Spleen (tissue), 11 donors: ENCODE measurements at regions not wholly inside any gene's neighbourhood (a gene's known extent, or its start where the extent isn't known, plus 50 kb on each side); places are given as distances from the start of the nearest gene placed in this dataset.

Experiments used
- DNase-seq: peaks from one replicate; pipeline ENCODE4 v3.0.0-alpha.2; 2020
- H3K27ac ChIP-seq, 8 donors: fragments of 200-600 bp; sonication (generic) in 7 of 8; 1 replicate in 4 of 8; 2 replicates in 4 of 8; pipeline versions ENCODE4 v1.5.0 to v1.8.0; 2016 to 2021; ENCODE audit warnings: inconsistent platforms in 4 of 8, mild to moderate bottlenecking in 4 of 8, moderate library complexity in 1 of 8
- H3K27me3 ChIP-seq, 7 donors: fragments of 200-600 bp; sonication (generic) in 6 of 7; replicated peaks in 1 of 7; 1 replicate in 4 of 7; 2 replicates in 3 of 7; pipeline versions ENCODE4 v1.5.0 to v1.8.0; 2016 to 2021; ENCODE audit warnings: inconsistent platforms in 3 of 7, mild to moderate bottlenecking in 1 of 7
- H3K36me3 ChIP-seq, 6 donors: fragments of 200-600 bp; sonication (generic) in 5 of 6; 1 replicate in 4 of 6; 2 replicates in 2 of 6; pipeline versions ENCODE4 v1.5.0 to v1.8.0; 2016 to 2021; ENCODE audit warnings: inconsistent platforms in 2 of 6
- H3K4me1 ChIP-seq, 6 donors: fragments of 200-600 bp; sonication (generic) in 5 of 6; 1 replicate in 3 of 6; 2 replicates in 3 of 6; pipeline versions ENCODE4 v1.5.0 to v1.8.0; 2016 to 2021; ENCODE audit warnings: inconsistent platforms in 3 of 6
- H3K4me3 ChIP-seq, 8 donors: fragments of 200-600 bp; sonication (generic) in 7 of 8; 1 replicate in 4 of 8; 2 replicates in 4 of 8; pipeline versions ENCODE4 v1.5.0 to v1.8.0; 2016 to 2021; ENCODE audit warnings: inconsistent platforms in 4 of 8, mild to moderate bottlenecking in 4 of 8, moderate library complexity in 2 of 8
- H3K9me3 ChIP-seq, 8 donors: fragments of 200-600 bp; sonication (generic) in 7 of 8; 1 replicate in 4 of 8; 2 replicates in 4 of 8; pipeline versions ENCODE4 v1.5.0 to v1.8.0; 2016 to 2021; ENCODE audit warnings: inconsistent platforms in 4 of 8
- POLR2A ChIP-seq, 3 donors: fragments of 450-650 bp; IDR thresholded peaks; one replicate each; pipeline ENCODE4 v1.5.1; 2017; ENCODE audit warnings: antibody characterized with exemption in 3 of 3, mild to moderate bottlenecking in 1 of 3
- POLR2AphosphoS5 ChIP-seq, 3 donors: sonication (generic); formaldehyde crosslinking; IDR thresholded peaks; one replicate each; pipeline ENCODE4 v1.5.1; 2017; ENCODE audit warnings: antibody characterized with exemption in 3 of 3
- WGBS, 5 donors: extraction: QIAGEN DNeasy Blood & Tissue Kit in 3 of 5; methylation state at CpG; one replicate each; pipeline versions ENCODE4 v1.1.5 to v1.1.7; 2013 to 2018; 5-methylcytosine and 5-hydroxymethylcytosine counted together
- intact Hi-C: fragments of 100-400 bp; cut with DNase I; formaldehyde crosslinking; loops from one replicate; pipeline ENCODE4 v1.15.0; 2023; ENCODE audit warnings: low total_unique reads
- TF ChIP-seq, protein P1 (sequence below), 11 experiments: fragments of 200-600 bp in 7 of 11; fragments of 450-650 bp in 4 of 11; sonication (generic) in 4 of 11; IDR thresholded peaks in 8 of 11; conservative IDR thresholded peaks in 3 of 11; 1 replicate in 7 of 11; 2 replicates in 4 of 11; pipeline versions ENCODE4 v1.4.0 to v1.8.0; 2016 to 2021; ENCODE audit warnings: antibody characterized with exemption in 11 of 11, inconsistent platforms in 4 of 11, mild to moderate bottlenecking in 1 of 11
- donor health status: healthy with polysubstance abuse.
- donor health status: DM: no; HTN: no; CAD: no; lungs with moderate emphysema.
- donor health status: DM: no; HTN: no; CAD: no.
- donor health status: Bipolar disorder and iron deficiency.
- donor health status: healthy.
- donor health status: DM: no; HTN: no; CAD: no.
- donor health status: DM: yes; HTN: yes; CAD: no.

DNA sequence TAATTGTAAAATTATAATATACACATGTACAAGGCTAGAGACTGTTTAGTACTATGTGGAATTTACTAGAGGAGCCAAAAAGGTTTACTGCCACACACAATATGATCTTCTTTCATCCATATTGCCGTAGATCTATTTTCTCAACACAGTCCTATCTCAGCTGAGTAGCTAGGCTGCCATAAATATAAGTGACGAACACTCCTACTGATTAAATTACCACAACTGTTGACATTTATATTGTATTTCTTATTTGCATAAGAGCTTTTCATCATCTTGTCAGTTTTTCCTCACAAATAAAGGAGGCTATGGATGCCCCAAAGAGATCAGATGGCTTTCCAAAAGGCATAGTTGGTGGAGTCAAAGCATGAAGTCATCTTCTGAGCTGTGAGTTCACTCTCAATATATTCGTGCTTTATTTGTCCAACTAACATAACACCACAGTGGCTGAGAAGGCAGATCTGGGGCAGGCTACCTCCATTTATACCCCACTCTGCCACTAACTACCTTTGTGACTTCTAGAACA is 78.6 kb downstream of the CCDC59 start:
- Histone ChIP-seq H3K27me3 (no peaks in the 10 kb centered on the region), H3K36me3 (no peaks in the 10 kb centered on the region), H3K4me1 (no peaks in the 10 kb centered on the region), H3K9me3 (peaks cover 0 to 24% (median 12%) of the 10 kb centered on the region in 8 donors), H3K27ac (no peak overlapping the region), H3K4me3 (no peak overlapping the region)
- WGBS, 5 donors = 73 to 85% (median 78%) methylated on average over 3 of the region's 3 CpGs
- DNase-seq = no peak
- TF ChIP-seq POLR2AphosphoS5 (IDR thresholded peaks at IDR 0.05) = no peak
- TF ChIP-seq, protein P1, sequence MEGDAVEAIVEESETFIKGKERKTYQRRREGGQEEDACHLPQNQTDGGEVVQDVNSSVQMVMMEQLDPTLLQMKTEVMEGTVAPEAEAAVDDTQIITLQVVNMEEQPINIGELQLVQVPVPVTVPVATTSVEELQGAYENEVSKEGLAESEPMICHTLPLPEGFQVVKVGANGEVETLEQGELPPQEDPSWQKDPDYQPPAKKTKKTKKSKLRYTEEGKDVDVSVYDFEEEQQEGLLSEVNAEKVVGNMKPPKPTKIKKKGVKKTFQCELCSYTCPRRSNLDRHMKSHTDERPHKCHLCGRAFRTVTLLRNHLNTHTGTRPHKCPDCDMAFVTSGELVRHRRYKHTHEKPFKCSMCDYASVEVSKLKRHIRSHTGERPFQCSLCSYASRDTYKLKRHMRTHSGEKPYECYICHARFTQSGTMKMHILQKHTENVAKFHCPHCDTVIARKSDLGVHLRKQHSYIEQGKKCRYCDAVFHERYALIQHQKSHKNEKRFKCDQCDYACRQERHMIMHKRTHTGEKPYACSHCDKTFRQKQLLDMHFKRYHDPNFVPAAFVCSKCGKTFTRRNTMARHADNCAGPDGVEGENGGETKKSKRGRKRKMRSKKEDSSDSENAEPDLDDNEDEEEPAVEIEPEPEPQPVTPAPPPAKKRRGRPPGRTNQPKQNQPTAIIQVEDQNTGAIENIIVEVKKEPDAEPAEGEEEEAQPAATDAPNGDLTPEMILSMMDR (IDR thresholded peaks at IDR 0.05 in 8 of 11, conservative IDR thresholded peaks at IDR 0.05 in 3 of 11) = no peak
- TF ChIP-seq POLR2A (IDR thresholded peaks at IDR 0.05) = no peak
- intact Hi-C loops = no loop called here

DNA sequence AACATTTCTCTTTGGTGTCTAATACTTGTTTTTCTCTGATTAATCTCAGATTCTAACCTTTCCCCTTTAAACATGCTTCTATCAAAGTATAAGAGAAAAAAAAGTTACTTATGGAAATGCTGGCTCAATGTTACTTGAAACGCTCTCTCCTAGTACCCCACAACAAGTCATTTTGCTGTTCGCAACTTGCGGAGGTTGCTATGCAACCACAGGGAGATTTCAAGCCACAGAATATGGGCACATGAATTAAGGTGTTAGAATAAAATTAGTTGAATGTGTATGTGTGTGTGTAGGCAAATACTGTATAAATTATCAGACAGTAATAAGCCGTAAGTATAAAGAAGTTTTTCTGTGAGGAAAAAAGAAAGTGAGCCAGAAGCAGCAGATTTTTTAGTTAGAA is 80.6 kb downstream of the CCDC59 start:
- 77 to 87% (median 83%) methylated on average over 4 of the region's 4 CpGs for WGBS, 5 donors
- Histone ChIP-seq H3K4me1 (no peaks in the 10 kb centered on the region), H3K4me3 (no peak overlapping the region), H3K9me3 (peaks cover 0 to 22% (median 11%) of the 10 kb centered on the region in 8 donors), H3K36me3 (no peaks in the 10 kb centered on the region), H3K27ac (no peak overlapping the region), H3K27me3 (no peaks in the 10 kb centered on the region)
- TF ChIP-seq, protein P1 (IDR thresholded peaks at IDR 0.05 in 8 of 11, conservative IDR thresholded peaks at IDR 0.05 in 3 of 11) = no peak
- TF ChIP-seq POLR2A (IDR thresholded peaks at IDR 0.05) = no peak
- TF ChIP-seq POLR2AphosphoS5 (IDR thresholded peaks at IDR 0.05) = no peak
- intact Hi-C loops = no loop called here
- DNase-seq = no peak

DNA sequence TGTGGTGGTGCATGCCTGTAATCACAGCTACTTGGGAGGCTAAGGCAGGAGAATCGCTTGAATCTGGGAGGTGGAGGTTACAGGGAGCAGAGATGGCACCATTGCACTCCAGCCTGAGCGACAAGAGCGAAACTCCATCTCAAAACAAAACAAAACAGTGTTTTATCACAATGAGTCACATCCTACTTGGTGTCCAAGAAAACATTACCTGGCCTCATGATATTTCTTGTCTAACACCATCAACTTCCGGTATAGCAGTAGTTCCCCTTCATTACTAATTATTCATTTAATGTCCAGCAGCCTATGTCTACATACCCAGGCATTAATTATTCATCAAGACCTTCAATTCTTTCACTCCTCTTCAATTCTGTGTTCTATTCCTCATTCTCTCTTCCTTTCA is 115.5 kb downstream of the CCDC59 start:
- Histone ChIP-seq H3K27ac (no peak overlapping the region), H3K4me1 (no peaks in the 10 kb centered on the region), H3K27me3 (no peaks in the 10 kb centered on the region), H3K9me3 (peaks cover 0 to 24% (median 3%) of the 10 kb centered on the region in 8 donors), H3K36me3 (no peaks in the 10 kb centered on the region), H3K4me3 (no peak overlapping the region)
- WGBS, 5 donors = 71 to 89% (median 78%) methylated on average over 4 of the region's 4 CpGs
- no peak for TF ChIP-seq POLR2A (IDR thresholded peaks at IDR 0.05)
- TF ChIP-seq, protein P1 (IDR thresholded peaks at IDR 0.05 in 8 of 11, conservative IDR thresholded peaks at IDR 0.05 in 3 of 11) = no peak
- no peak for TF ChIP-seq POLR2AphosphoS5 (IDR thresholded peaks at IDR 0.05)
- intact Hi-C loops = no loop called here
- no peak for DNase-seq

DNA sequence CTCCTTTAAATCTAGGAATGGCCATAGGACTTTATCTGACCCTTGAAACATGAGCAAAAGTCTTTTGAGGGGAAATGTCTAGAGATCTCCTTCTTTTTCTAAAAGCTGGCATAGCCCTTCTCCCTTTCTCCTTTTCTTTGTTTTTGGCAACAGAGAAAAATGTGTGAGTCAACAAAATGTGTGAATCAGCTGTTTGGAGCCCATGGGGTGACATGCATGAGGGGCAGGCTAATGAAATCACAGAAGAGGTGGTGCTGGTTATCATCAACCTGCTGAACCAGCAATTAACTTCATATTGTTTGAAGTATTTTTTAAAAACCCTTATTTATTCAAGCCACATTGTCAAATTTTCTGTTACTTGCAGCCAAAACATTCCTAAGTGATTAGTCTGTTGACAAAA is 132.3 kb downstream of the CCDC59 start:
- DNase-seq = no peak
- Histone ChIP-seq H3K27ac (no peak overlapping the region), H3K4me1 (no peaks in the 10 kb centered on the region), H3K36me3 (no peaks in the 10 kb centered on the region), H3K9me3 (peaks cover 0 to 9% (median 0%) of the 10 kb centered on the region in 8 donors), H3K4me3 (no peak overlapping the region), H3K27me3 (no peaks in the 10 kb centered on the region)
- intact Hi-C loops = no loop called here
- no peak for TF ChIP-seq POLR2A (IDR thresholded peaks at IDR 0.05)
- no peak for TF ChIP-seq POLR2AphosphoS5 (IDR thresholded peaks at IDR 0.05)
- TF ChIP-seq, protein P1 (IDR thresholded peaks at IDR 0.05 in 8 of 11, conservative IDR thresholded peaks at IDR 0.05 in 3 of 11) = no peak
